ENCODE measurements at regions not wholly inside any gene's neighbourhood (a gene's known extent, or its start where the extent isn't known, plus 50 kb on each side); places are given as distances from the start of the nearest gene placed in this dataset.

- TF ChIP-seq CTCF (IDR thresholded peaks at IDR 0.05), result no peak
- no peak for TF ChIP-seq POLR2A (IDR thresholded peaks at IDR 0.05)
These were observed 110.2 kb downstream of the MIAT start for GRCh38 chr22:26767351-26768155.
